H1 (cell line): ENCODE measurements at regions not wholly inside any gene's neighbourhood (a gene's known extent, or its start where the extent isn't known, plus 50 kb on each side); places are given as distances from the start of the nearest gene placed in this dataset.
"Not testable (repeated sequence)": the region's sequence is repeated elsewhere in the genome, so short reads cannot be mapped to it uniquely, and the experiment has no call there.

Source experiments
- CTCF ChIA-PET: fragments of 300-600 bp; sonication (Branson Sonifier 250); formaldehyde crosslinking; loops from one replicate; lab custom pipeline; 2021; ENCODE audit not compliant: partially characterized antibody; lab: Charles Lee
- POLR2A ChIA-PET: fragments of 300-600 bp; sonication (Branson Sonifier 250); formaldehyde crosslinking; loops from one replicate; lab custom pipeline; 2021; ENCODE audit warnings: inconsistent platforms; ENCODE audit not compliant: partially characterized antibody; lab: Charles Lee
- DNase-seq, 2 experiments: peaks; one replicate each; pipeline versions ENCODE4 v3.0.0 to v3.0.0-alpha.2; 2010 to 2022; ENCODE audit warnings: low spot score in 2 of 2, low read depth in 1 of 2, mixed read lengths in 1 of 2
- FAIRE-seq: peaks from 2 replicates; lab custom pipeline; 2011; peaks lifted over from hg19 to GRCh38; lab: Jason Lieb, UNC
- H2AFZ ChIP-seq: 2 replicates; pipeline ENCODE4 v1.8.1; 2012; ENCODE audit warnings: low read length, inconsistent platforms
- H2AK5ac ChIP-seq: 2 replicates; pipeline ENCODE4 v1.6.1; 2013; ENCODE audit warnings: low read depth, low read length
- H2BK120ac ChIP-seq: replicated peaks from 2 replicates; pipeline ENCODE3; 2013; ENCODE audit warnings: low read depth, low read length, inconsistent platforms
- H2BK12ac ChIP-seq: 2 replicates; pipeline ENCODE4 v1.6.1; 2013; ENCODE audit warnings: low read depth, low read length
- H2BK15ac ChIP-seq: 2 replicates; pipeline ENCODE4 v1.6.1; 2013; ENCODE audit warnings: low read length
- H2BK20ac ChIP-seq: 2 replicates; pipeline ENCODE4 v1.6.1; 2013; ENCODE audit warnings: low read length
- H2BK5ac ChIP-seq: 2 replicates; pipeline ENCODE4 v1.6.1; 2013; ENCODE audit warnings: low read depth, low read length
- H3K14ac ChIP-seq: 2 replicates; pipeline ENCODE4 v1.6.1; 2013; ENCODE audit warnings: inconsistent platforms; ENCODE audit not compliant: insufficient read length
- H3K18ac ChIP-seq: 2 replicates; pipeline ENCODE4 v1.6.1; 2013; ENCODE audit warnings: low read length; ENCODE audit errors: extremely low read depth
- H3K23ac ChIP-seq: 2 replicates; pipeline ENCODE4 v1.6.1; 2013; ENCODE audit warnings: inconsistent platforms; ENCODE audit not compliant: insufficient read length
- H3K23me2 ChIP-seq: 2 replicates; pipeline ENCODE4 v1.6.1; 2013; ENCODE audit warnings: low read depth, low read length
- H3K27ac ChIP-seq: 2 replicates; pipeline ENCODE4 v1.6.1; 2011; ENCODE audit warnings: low read depth, low read length, inconsistent platforms
- H3K27me3 ChIP-seq, 4 experiments: replicated peaks in 1 of 4; 1 replicate in 1 of 4; 2 replicates in 3 of 4; pipeline versions ENCODE4 v1.6.1 to v1.8.1; 2011 to 2013; ENCODE audit warnings: low read length in 3 of 4, mild to moderate bottlenecking in 3 of 4, inconsistent platforms in 2 of 4, mixed read lengths in 2 of 4, moderate library complexity in 1 of 4; ENCODE audit not compliant: control insufficient read depth in 3 of 4, insufficient read depth in 3 of 4; ENCODE audit errors: extremely low read depth in 1 of 4
- H3K36me3 ChIP-seq, 4 experiments: 2 replicates each; pipeline versions ENCODE4 v1.6.1 to v1.8.1; 2011 to 2013; ENCODE audit warnings: mild to moderate bottlenecking in 4 of 4, low read length in 3 of 4, moderate library complexity in 2 of 4, control low read depth in 1 of 4, inconsistent platforms in 1 of 4; ENCODE audit not compliant: insufficient read depth in 4 of 4, control insufficient read depth in 2 of 4
- H3K4ac ChIP-seq: replicated peaks from 2 replicates; pipeline ENCODE3; 2013; ENCODE audit warnings: low read length, low read depth, mixed read lengths, inconsistent platforms; ENCODE audit not compliant: insufficient read length
- H3K4me1 ChIP-seq, 4 experiments: replicated peaks in 1 of 4; 1 replicate in 1 of 4; 2 replicates in 3 of 4; pipeline versions ENCODE4 v1.6.1 to v1.8.1; 2011 to 2013; ENCODE audit warnings: low read length in 3 of 4, inconsistent platforms in 2 of 4, mixed read lengths in 1 of 4; ENCODE audit not compliant: insufficient read depth in 4 of 4, control insufficient read depth in 3 of 4
- H3K4me2 ChIP-seq, 2 experiments: 2 replicates each; pipeline versions ENCODE4 v1.6.1 to v1.8.1; 2011 to 2013; ENCODE audit warnings: low read depth in 2 of 2, low read length in 2 of 2, control low read depth in 1 of 2, inconsistent platforms in 1 of 2, mild to moderate bottlenecking in 1 of 2; ENCODE audit not compliant: insufficient read depth in 1 of 2
- H3K4me3 ChIP-seq, 4 experiments: fragments of 200-600, 300-600 bp in 1 of 4; sonication (generic), shearing (Covaris generic), sonication (Bioruptor Twin) in 1 of 4; 2 replicates each; pipeline versions ENCODE4 v1.5.1 to v1.8.1; 2011 to 2016; ENCODE audit warnings: low read length in 4 of 4, low read depth in 3 of 4, control low read depth in 2 of 4, inconsistent platforms in 2 of 4, mild to moderate bottlenecking in 2 of 4, mixed read lengths in 1 of 4, moderate library complexity in 1 of 4; ENCODE audit not compliant: insufficient read depth in 2 of 4; ENCODE audit errors: extremely low read depth in 1 of 4
- H3K56ac ChIP-seq: replicated peaks from 2 replicates; pipeline ENCODE3; 2013; ENCODE audit warnings: low read depth, mild to moderate bottlenecking, mixed read lengths, low read length, inconsistent platforms; ENCODE audit not compliant: insufficient read length
- H3K79me1 ChIP-seq: 2 replicates; pipeline ENCODE4 v1.6.1; 2013; ENCODE audit warnings: low read depth, low read length, control low read depth
- H3K79me2 ChIP-seq, 2 experiments: 2 replicates each; pipeline versions ENCODE4 v1.6.1 to v1.8.1; 2012 to 2013; ENCODE audit warnings: low read length in 2 of 2, mild to moderate bottlenecking in 2 of 2, inconsistent platforms in 1 of 2; ENCODE audit not compliant: insufficient read depth in 2 of 2, control insufficient read depth in 1 of 2
- H3K9ac ChIP-seq, 4 experiments: replicated peaks in 1 of 4; 1 replicate in 1 of 4; 2 replicates in 3 of 4; pipeline versions ENCODE4 v1.6.1 to v1.8.1; 2011 to 2013; ENCODE audit warnings: low read depth in 3 of 4, low read length in 3 of 4, control low read depth in 2 of 4, mild to moderate bottlenecking in 2 of 4, moderate library complexity in 2 of 4, inconsistent platforms in 1 of 4; ENCODE audit errors: extremely low read depth in 1 of 4
- H3K9me3 ChIP-seq, 2 experiments: 2 replicates each; pipeline versions ENCODE4 v1.6.1 to v1.8.1; 2012 to 2013; ENCODE audit warnings: mild to moderate bottlenecking in 2 of 2, moderate library complexity in 2 of 2, control low read depth in 1 of 2, inconsistent platforms in 1 of 2, low read depth in 1 of 2, low read length in 1 of 2, mixed read lengths in 1 of 2; ENCODE audit not compliant: insufficient read depth in 2 of 2
- H4K20me1 ChIP-seq, 2 experiments: replicated peaks in 1 of 2; 2 replicates each; pipeline versions ENCODE3 to v1.8.1; 2011 to 2013; ENCODE audit warnings: inconsistent platforms in 2 of 2, low read length in 2 of 2, mild to moderate bottlenecking in 1 of 2; ENCODE audit not compliant: insufficient read depth in 2 of 2, control insufficient read depth in 1 of 2
- H4K5ac ChIP-seq: 2 replicates; pipeline ENCODE4 v1.6.1; 2013; ENCODE audit warnings: low read length, low read depth, mixed read lengths, inconsistent platforms; ENCODE audit not compliant: insufficient read length
- H4K8ac ChIP-seq: 2 replicates; pipeline ENCODE4 v1.8.0; 2013; ENCODE audit warnings: mild to moderate bottlenecking, moderate library complexity, low read length, inconsistent platforms; ENCODE audit not compliant: insufficient read depth; ENCODE audit errors: extremely low read depth
- H4K91ac ChIP-seq: replicated peaks from 2 replicates; pipeline ENCODE3; 2013; ENCODE audit warnings: low read length, mixed read lengths, inconsistent platforms; ENCODE audit not compliant: insufficient read length
- MAX ChIP-seq: IDR thresholded peaks from 2 replicates; pipeline ENCODE4 v1.6.1; 2012; ENCODE audit warnings: inconsistent platforms
- WGBS, 2 experiments: shearing (Covaris generic) in 1 of 2; methylation state at CpG; one replicate each; pipeline versions ENCODE4 v1.1.6 to v1.1.7; 2013 to 2015; ENCODE audit warnings: low lambda C conversion rate in 2 of 2, mixed read lengths in 2 of 2, inconsistent platforms in 1 of 2, low coverage in 1 of 2, missing lambda C conversion rate in 1 of 2; ENCODE audit not compliant: insufficient replicate concordance in 2 of 2, insufficient coverage in 1 of 2, insufficient read length in 1 of 2; ENCODE audit errors: extremely low coverage in 1 of 2, missing lambda C conversion rate in 1 of 2; 5-methylcytosine and 5-hydroxymethylcytosine counted together

- H3K79me1 ChIP-seq, H3K4me2 ChIP-seq, H2BK20ac ChIP-seq, H2BK5ac ChIP-seq, H2AK5ac ChIP-seq, FAIRE-seq, H3K27me3 ChIP-seq, H3K9me3 ChIP-seq, H2BK15ac ChIP-seq, H3K14ac ChIP-seq, H4K5ac ChIP-seq, H3K4me3 ChIP-seq, H3K23me2 ChIP-seq, H2AFZ ChIP-seq, H3K9ac ChIP-seq, H3K18ac ChIP-seq, H2BK12ac ChIP-seq, H3K27ac ChIP-seq, H2BK120ac ChIP-seq, H4K91ac ChIP-seq, H3K79me2 ChIP-seq, DNase-seq, POLR2A ChIA-PET, H4K20me1 ChIP-seq, CTCF ChIA-PET, H3K56ac ChIP-seq, H3K36me3 ChIP-seq, H3K4ac ChIP-seq, H4K8ac ChIP-seq, H3K23ac ChIP-seq, H3K4me1 ChIP-seq: not testable (repeated sequence)
- TF ChIP-seq MAX, result peak; percentile 27; the same call in 1 of the 2 replicates
- 90% methylated on average over 4 of the region's 4 CpGs; no CpG with 5 or more reads in 1 of the 2 experiments for WGBS, 2 experiments
Observed at GRCh38 chr4:4026708-4027107, 200.0 kb downstream of the OTOP1 start.

- H2AFZ ChIP-seq, H3K36me3 ChIP-seq, H2BK12ac ChIP-seq, H3K9ac ChIP-seq, H2BK5ac ChIP-seq, H2AK5ac ChIP-seq, H2BK120ac ChIP-seq, H3K23me2 ChIP-seq, H3K56ac ChIP-seq, H2BK15ac ChIP-seq, H3K79me1 ChIP-seq, H3K4me3 ChIP-seq, H4K20me1 ChIP-seq, H4K5ac ChIP-seq, H3K23ac ChIP-seq, H3K9me3 ChIP-seq, H4K8ac ChIP-seq, DNase-seq, CTCF ChIA-PET, H3K14ac ChIP-seq, H3K27me3 ChIP-seq, H3K27ac ChIP-seq, H3K79me2 ChIP-seq, POLR2A ChIA-PET, H3K4me1 ChIP-seq, H3K4ac ChIP-seq, H3K18ac ChIP-seq, H2BK20ac ChIP-seq, H4K91ac ChIP-seq, FAIRE-seq, H3K4me2 ChIP-seq: not testable (repeated sequence)
- WGBS, 2 experiments, result 94% methylated on average over 3 of the region's 3 CpGs; no CpG with 5 or more reads in 1 of the 2 experiments
Observed at GRCh38 chr4:4028752-4029151, 198.0 kb downstream of the OTOP1 start.
